ENCODE measurements at regions not wholly inside any gene's neighbourhood (a gene's known extent, or its start where the extent isn't known, plus 50 kb on each side); places are given as distances from the start of the nearest gene placed in this dataset.

- Histone ChIP-seq H3K4me1 (ENCODE audit: control insufficient read depth, insufficient read depth, low read length) (no peaks in the 10 kb centered on the region), H3K27me3 (ENCODE audit: control insufficient read depth, insufficient read depth, low read length) (no peaks in the 10 kb centered on the region), H3K27ac (ENCODE audit: low read depth, low read length) (no peak overlapping the region), H3K36me3 (ENCODE audit: control insufficient read depth, insufficient read depth, low read length) (no peaks in the 10 kb centered on the region), H3K9me3 (ENCODE audit: control insufficient read depth, insufficient read depth, low read length) (peaks cover 3% of the 10 kb centered on the region), H3K4me3 (ENCODE audit: low read depth, low read length) (no peak overlapping the region)
- DNase-seq (ENCODE audit: low read depth in 4 of 6, low spot score in 6 of 6), result no peak
- WGBS (ENCODE audit: insufficient coverage), result no CpG with 5 or more reads among the region's 3 CpGs
Observed at GRCh38 chr4:108498925-108499324, 121.5 kb upstream of the RPL34 start.

GRCh38 chr4:108493596-108493931, 126.8 kb upstream of the RPL34 start:
- no peak overlapping the region for H3K27ac ChIP-seq (ENCODE audit: low read depth, low read length)
- peaks cover 8% of the 10 kb centered on the region for H3K9me3 ChIP-seq (ENCODE audit: control insufficient read depth, insufficient read depth, low read length)
- H3K36me3 ChIP-seq (ENCODE audit: control insufficient read depth, insufficient read depth, low read length), result no peaks in the 10 kb centered on the region
- H3K4me1 ChIP-seq (ENCODE audit: control insufficient read depth, insufficient read depth, low read length), result no peaks in the 10 kb centered on the region
- no peak overlapping the region for H3K4me3 ChIP-seq (ENCODE audit: low read depth, low read length)
- DNase-seq (ENCODE audit: low read depth in 4 of 6, low spot score in 6 of 6), result no peak
- H3K27me3 ChIP-seq (ENCODE audit: control insufficient read depth, insufficient read depth, low read length), result no peaks in the 10 kb centered on the region

GRCh38 chr4:108492816-108493595, 127.4 kb upstream of the RPL34 start:
- 48% methylated on average over 3 of the region's 4 CpGs for WGBS (ENCODE audit: insufficient coverage)
- DNase-seq (ENCODE audit: low read depth in 4 of 6, low spot score in 6 of 6), result no peak
- peaks cover 8% of the 10 kb centered on the region for H3K9me3 ChIP-seq (ENCODE audit: control insufficient read depth, insufficient read depth, low read length)
- no peaks in the 10 kb centered on the region for H3K27me3 ChIP-seq (ENCODE audit: control insufficient read depth, insufficient read depth, low read length)
- H3K4me3 ChIP-seq (ENCODE audit: low read depth, low read length), result no peak overlapping the region
- no peaks in the 10 kb centered on the region for H3K36me3 ChIP-seq (ENCODE audit: control insufficient read depth, insufficient read depth, low read length)
- H3K4me1 ChIP-seq (ENCODE audit: control insufficient read depth, insufficient read depth, low read length), result no peaks in the 10 kb centered on the region
- H3K27ac ChIP-seq (ENCODE audit: low read depth, low read length), result no peak overlapping the region

- no peak overlapping the region for H3K27ac ChIP-seq (ENCODE audit: low read depth, low read length)
- H3K36me3 ChIP-seq (ENCODE audit: control insufficient read depth, insufficient read depth, low read length), result no peaks in the 10 kb centered on the region
- no peaks in the 10 kb centered on the region for H3K27me3 ChIP-seq (ENCODE audit: control insufficient read depth, insufficient read depth, low read length)
- no CpG with 5 or more reads among the region's 1 CpG for WGBS (ENCODE audit: insufficient coverage)
- no peak for DNase-seq (ENCODE audit: low read depth in 4 of 6, low spot score in 6 of 6)
- H3K9me3 ChIP-seq (ENCODE audit: control insufficient read depth, insufficient read depth, low read length), result peaks cover 5% of the 10 kb centered on the region
- no peak overlapping the region for H3K4me3 ChIP-seq (ENCODE audit: low read depth, low read length)
- H3K4me1 ChIP-seq (ENCODE audit: control insufficient read depth, insufficient read depth, low read length), result no peaks in the 10 kb centered on the region
Observed at GRCh38 chr4:108488865-108489264, 131.5 kb upstream of the RPL34 start.

- Histone ChIP-seq H3K9me3 (ENCODE audit: control insufficient read depth, insufficient read depth, low read length) (no peaks in the 10 kb centered on the region), H3K4me3 (ENCODE audit: low read depth, low read length) (no peak overlapping the region), H3K27me3 (ENCODE audit: control insufficient read depth, insufficient read depth, low read length) (no peaks in the 10 kb centered on the region), H3K36me3 (ENCODE audit: control insufficient read depth, insufficient read depth, low read length) (no peaks in the 10 kb centered on the region), H3K4me1 (ENCODE audit: control insufficient read depth, insufficient read depth, low read length) (no peaks in the 10 kb centered on the region), H3K27ac (ENCODE audit: low read depth, low read length) (no peak overlapping the region)
- no peak for DNase-seq (ENCODE audit: low read depth in 4 of 6, low spot score in 6 of 6)
- WGBS (ENCODE audit: insufficient coverage), result no CpG with 5 or more reads among the region's 1 CpG
Observed at GRCh38 chr4:108486046-108486445, 134.3 kb upstream of the RPL34 start.

- H3K36me3 ChIP-seq (ENCODE audit: control insufficient read depth, insufficient read depth, low read length), result no peaks in the 10 kb centered on the region
- H3K4me1 ChIP-seq (ENCODE audit: control insufficient read depth, insufficient read depth, low read length), result no peaks in the 10 kb centered on the region
- no peaks in the 10 kb centered on the region for H3K9me3 ChIP-seq (ENCODE audit: control insufficient read depth, insufficient read depth, low read length)
- H3K4me3 ChIP-seq (ENCODE audit: low read depth, low read length), result no peak overlapping the region
- no peak overlapping the region for H3K27ac ChIP-seq (ENCODE audit: low read depth, low read length)
- no peak for DNase-seq (ENCODE audit: low read depth in 4 of 6, low spot score in 6 of 6)
- H3K27me3 ChIP-seq (ENCODE audit: control insufficient read depth, insufficient read depth, low read length), result no peaks in the 10 kb centered on the region
- WGBS (ENCODE audit: insufficient coverage), result 100% methylated on average over 1 of the region's 1 CpG
Observed at GRCh38 chr4:108484187-108484586, 136.2 kb upstream of the RPL34 start.

GRCh38 chr4:108483650-108484049, 136.7 kb upstream of the RPL34 start:
- no peak for DNase-seq (ENCODE audit: low read depth in 4 of 6, low spot score in 6 of 6)
- no peak overlapping the region for H3K27ac ChIP-seq (ENCODE audit: low read depth, low read length)
- H3K27me3 ChIP-seq (ENCODE audit: control insufficient read depth, insufficient read depth, low read length), result no peaks in the 10 kb centered on the region
- no CpG with 5 or more reads among the region's 3 CpGs for WGBS (ENCODE audit: insufficient coverage)
- no peaks in the 10 kb centered on the region for H3K36me3 ChIP-seq (ENCODE audit: control insufficient read depth, insufficient read depth, low read length)
- no peak overlapping the region for H3K4me3 ChIP-seq (ENCODE audit: low read depth, low read length)
- no peaks in the 10 kb centered on the region for H3K9me3 ChIP-seq (ENCODE audit: control insufficient read depth, insufficient read depth, low read length)
- H3K4me1 ChIP-seq (ENCODE audit: control insufficient read depth, insufficient read depth, low read length), result no peaks in the 10 kb centered on the region

- DNase-seq (ENCODE audit: low read depth in 4 of 6, low spot score in 6 of 6), result no peak
- Histone ChIP-seq H3K9me3 (ENCODE audit: control insufficient read depth, insufficient read depth, low read length) (no peaks in the 10 kb centered on the region), H3K4me1 (ENCODE audit: control insufficient read depth, insufficient read depth, low read length) (no peaks in the 10 kb centered on the region), H3K27ac (ENCODE audit: low read depth, low read length) (no peak overlapping the region), H3K27me3 (ENCODE audit: control insufficient read depth, insufficient read depth, low read length) (no peaks in the 10 kb centered on the region), H3K36me3 (ENCODE audit: control insufficient read depth, insufficient read depth, low read length) (no peaks in the 10 kb centered on the region), H3K4me3 (ENCODE audit: low read depth, low read length) (no peak overlapping the region)
- WGBS (ENCODE audit: insufficient coverage), result no CpG with 5 or more reads among the region's 1 CpG
Observed at GRCh38 chr4:108483079-108483478, 137.3 kb upstream of the RPL34 start.

GRCh38 chr4:108480881-108481280, 139.5 kb upstream of the RPL34 start:
- WGBS (ENCODE audit: insufficient coverage), result 86% methylated on average over 1 of the region's 1 CpG
- Histone ChIP-seq H3K4me1 (ENCODE audit: control insufficient read depth, insufficient read depth, low read length) (no peaks in the 10 kb centered on the region), H3K27ac (ENCODE audit: low read depth, low read length) (no peak overlapping the region), H3K27me3 (ENCODE audit: control insufficient read depth, insufficient read depth, low read length) (no peaks in the 10 kb centered on the region), H3K36me3 (ENCODE audit: control insufficient read depth, insufficient read depth, low read length) (no peaks in the 10 kb centered on the region), H3K4me3 (ENCODE audit: low read depth, low read length) (no peak overlapping the region), H3K9me3 (ENCODE audit: control insufficient read depth, insufficient read depth, low read length) (no peaks in the 10 kb centered on the region)
- no peak for DNase-seq (ENCODE audit: low read depth in 4 of 6, low spot score in 6 of 6)

- Histone ChIP-seq H3K9me3 (ENCODE audit: control insufficient read depth, insufficient read depth, low read length) (no peaks in the 10 kb centered on the region), H3K27ac (ENCODE audit: low read depth, low read length) (no peak overlapping the region), H3K4me1 (ENCODE audit: control insufficient read depth, insufficient read depth, low read length) (no peaks in the 10 kb centered on the region), H3K4me3 (ENCODE audit: low read depth, low read length) (no peak overlapping the region), H3K27me3 (ENCODE audit: control insufficient read depth, insufficient read depth, low read length) (no peaks in the 10 kb centered on the region), H3K36me3 (ENCODE audit: control insufficient read depth, insufficient read depth, low read length) (no peaks in the 10 kb centered on the region)
- no CpG with 5 or more reads among the region's 2 CpGs for WGBS (ENCODE audit: insufficient coverage)
- DNase-seq (ENCODE audit: low read depth in 4 of 6, low spot score in 6 of 6), result no peak
Observed at GRCh38 chr4:108477527-108478108, 142.8 kb upstream of the RPL34 start.
